SIG-M5 treated with dmso at 0.1 percent for 504 hours (cell line): ENCODE measurements at regions not wholly inside any gene's neighbourhood (a gene's known extent, or its start where the extent isn't known, plus 50 kb on each side); places are given as distances from the start of the nearest gene placed in this dataset.

Experiments used
- DNase-seq: peaks from one replicate; lab custom pipeline; 2025; ENCODE audit not compliant: unreplicated experiment; lab: John Stamatoyannopoulos, UW

- DNase-seq: no peak
Measured at GRCh38 chr10:44845361-44846175, 65.6 kb upstream of the TMEM72 start.

- no peak for DNase-seq
Measured at GRCh38 chr10:44847110-44847509, 64.0 kb upstream of the TMEM72 start.

GRCh38 chr10:44848211-44848610 is 62.9 kb upstream of the TMEM72 start:
- DNase-seq: no peak

GRCh38 chr10:44849936-44850335 is 61.2 kb upstream of the TMEM72 start:
- no peak for DNase-seq

- DNase-seq: no peak
Measured at GRCh38 chr10:44850356-44850934, 60.7 kb upstream of the TMEM72 start.

- DNase-seq: no peak
Measured at GRCh38 chr10:44851413-44851812, 59.7 kb upstream of the TMEM72 start.

- DNase-seq: no peak
Measured at GRCh38 chr10:44851881-44852280, 59.3 kb upstream of the TMEM72 start.

GRCh38 chr10:44853148-44853734 is 57.9 kb upstream of the TMEM72 start:
- no peak for DNase-seq

GRCh38 chr10:44853796-44854195 is 57.3 kb upstream of the TMEM72 start:
- DNase-seq: no peak

GRCh38 chr10:44854693-44855350 is 56.3 kb upstream of the TMEM72 start:
- no peak for DNase-seq

- no peak for DNase-seq
Measured at GRCh38 chr10:44856696-44857095, 54.4 kb upstream of the TMEM72 start.

GRCh38 chr10:44857363-44858016 is 53.6 kb upstream of the TMEM72 start:
- DNase-seq: peak; percentile 29

GRCh38 chr10:44858017-44858371 is 53.1 kb upstream of the TMEM72 start:
- DNase-seq: no peak

GRCh38 chr10:44858988-44859387 is 52.1 kb upstream of the TMEM72 start:
- DNase-seq: no peak

GRCh38 chr10:44859546-44860285 is 51.4 kb upstream of the TMEM72 start:
- DNase-seq: no peak

- DNase-seq: no peak
Measured at GRCh38 chr10:44860811-44861736, 50.1 kb upstream of the TMEM72 start.
